ENCODE measurements at regions not wholly inside any gene's neighbourhood (a gene's known extent, or its start where the extent isn't known, plus 50 kb on each side); places are given as distances from the start of the nearest gene placed in this dataset.

- DNase-seq (ENCODE audit: low spot score), result no peak
Measured at GRCh38 chr11:106409222-106409621, 331.8 kb downstream of the AASDHPPT start.

GRCh38 chr11:106409671-106410070 lies 332.2 kb downstream of the AASDHPPT start:
- no peak for DNase-seq (ENCODE audit: low spot score)

- no peak for DNase-seq (ENCODE audit: low spot score)
Measured at GRCh38 chr11:106410902-106411301, 333.4 kb downstream of the AASDHPPT start.

GRCh38 chr11:106413222-106413621 lies 335.8 kb downstream of the AASDHPPT start:
- no peak for DNase-seq (ENCODE audit: low spot score)

- no peak for DNase-seq (ENCODE audit: low spot score)
Measured at GRCh38 chr11:106415510-106415909, 338.0 kb downstream of the AASDHPPT start.

- DNase-seq (ENCODE audit: low spot score), result no peak
Measured at GRCh38 chr11:106418791-106419190, 341.3 kb downstream of the AASDHPPT start.

GRCh38 chr11:106420048-106420665 lies 342.7 kb downstream of the AASDHPPT start:
- no peak for DNase-seq (ENCODE audit: low spot score)

- no peak for DNase-seq (ENCODE audit: low spot score)
Measured at GRCh38 chr11:106420686-106421085, 343.2 kb downstream of the AASDHPPT start.

GRCh38 chr11:106421676-106422292 lies 344.3 kb downstream of the AASDHPPT start:
- no peak for DNase-seq (ENCODE audit: low spot score)

GRCh38 chr11:106422583-106422982 lies 345.1 kb downstream of the AASDHPPT start:
- no peak for DNase-seq (ENCODE audit: low spot score)

- no peak for DNase-seq (ENCODE audit: low spot score)
Measured at GRCh38 chr11:106424111-106424510, 346.6 kb downstream of the AASDHPPT start.

- DNase-seq (ENCODE audit: low spot score), result no peak
Measured at GRCh38 chr11:106425819-106426218, 348.4 kb downstream of the AASDHPPT start.

- no peak for DNase-seq (ENCODE audit: low spot score)
Measured at GRCh38 chr11:106426696-106427095, 349.2 kb downstream of the AASDHPPT start.

- DNase-seq (ENCODE audit: low spot score), result no peak
Measured at GRCh38 chr11:106427736-106428135, 350.3 kb downstream of the AASDHPPT start.

GRCh38 chr11:106442032-106442431 lies 364.6 kb downstream of the AASDHPPT start:
- DNase-seq (ENCODE audit: low spot score), result no peak

GRCh38 chr11:106446302-106446701 lies 368.8 kb downstream of the AASDHPPT start:
- DNase-seq (ENCODE audit: low spot score), result no peak

- DNase-seq (ENCODE audit: low spot score), result no peak
Measured at GRCh38 chr11:106446955-106447354, 369.5 kb downstream of the AASDHPPT start.

GRCh38 chr11:106447631-106448191 lies 370.2 kb downstream of the AASDHPPT start:
- DNase-seq (ENCODE audit: low spot score), result no peak

- no peak for DNase-seq (ENCODE audit: low spot score)
Measured at GRCh38 chr11:106449763-106450162, 372.3 kb downstream of the AASDHPPT start.

- no peak for DNase-seq (ENCODE audit: low spot score)
Measured at GRCh38 chr11:106451228-106451922, 373.9 kb downstream of the AASDHPPT start.

- no peak for DNase-seq (ENCODE audit: low spot score)
Measured at GRCh38 chr11:106456647-106457046, 379.2 kb downstream of the AASDHPPT start.

- no peak for DNase-seq (ENCODE audit: low spot score)
Measured at GRCh38 chr11:106457727-106458126, 380.3 kb downstream of the AASDHPPT start.

- DNase-seq (ENCODE audit: low spot score), result no peak
Measured at GRCh38 chr11:106459135-106459534, 381.7 kb downstream of the AASDHPPT start.

Measured in mucosa of gallbladder (tissue), 1 donor.